ENCODE measurements at regions not wholly inside any gene's neighbourhood (a gene's known extent, or its start where the extent isn't known, plus 50 kb on each side); places are given as distances from the start of the nearest gene placed in this dataset.

GRCh38 chr12:84277986-84278385 lies 634.6 kb downstream of the SLC6A15 start:
- H3K4me1 ChIP-seq (ENCODE audit: control insufficient read depth in 2 of 2, insufficient read depth in 1 of 2, low read depth in 1 of 2, low read length in 2 of 2) = no peaks in the 10 kb centered on the region
- H3K23ac ChIP-seq (ENCODE audit: low read depth, low read length, poor library complexity) = no peak overlapping the region
- H4K8ac ChIP-seq (ENCODE audit: low read depth, low read length) = no peak overlapping the region
- no peak overlapping the region for H2AFZ ChIP-seq (ENCODE audit: low read length)
- peak overlapping the region; percentile 3 for H3K14ac ChIP-seq (ENCODE audit: low read length)
- no peak overlapping the region for H2BK12ac ChIP-seq (ENCODE audit: low read length)
- H3K4ac ChIP-seq (ENCODE audit: low read length) = no peak overlapping the region
- H3K79me1 ChIP-seq (ENCODE audit: low read depth, low read length) = no peaks in the 10 kb centered on the region
- no peaks in the 10 kb centered on the region for H3K27me3 ChIP-seq (ENCODE audit: control insufficient read depth in 3 of 3, insufficient read depth in 3 of 3, low read depth in 1 of 3, low read length in 3 of 3)
- no peak overlapping the region for H3K9ac ChIP-seq (ENCODE audit: low read depth, low read length, poor library complexity)
- no peak overlapping the region for H2BK15ac ChIP-seq (ENCODE audit: low read length)
- H2AK5ac ChIP-seq (ENCODE audit: low read depth, low read length) = no peak overlapping the region
- no CpG with 5 or more reads among the region's 2 CpGs for WGBS, 2 donors (ENCODE audit: extremely low coverage in 2 of 2, insufficient read length in 2 of 2, insufficient replicate concordance in 1 of 2)
- no peak for DNase-seq (ENCODE audit: low spot score)
- no peak overlapping the region for H3K4me2 ChIP-seq (ENCODE audit: insufficient read depth, low read length, poor library complexity, severe bottlenecking)
- no peaks in the 10 kb centered on the region for H3K9me3 ChIP-seq (replicated peaks in 1 of 2; ENCODE audit: control insufficient read depth in 2 of 2, insufficient read depth in 1 of 2, low read depth in 1 of 2, low read length in 2 of 2)
- no peak overlapping the region for H3K4me3 ChIP-seq (ENCODE audit: low read length in 2 of 2)
- H2BK120ac ChIP-seq (ENCODE audit: low read depth, low read length) = no peak overlapping the region
- no peak overlapping the region for H4K91ac ChIP-seq (ENCODE audit: low read depth, low read length, poor library complexity)
- H3K18ac ChIP-seq (ENCODE audit: low read length) = no peak overlapping the region
- H3K36me3 ChIP-seq (replicated peaks in 1 of 2; ENCODE audit: control insufficient read depth in 2 of 2, insufficient read depth in 2 of 2, low read length in 2 of 2) = no peaks in the 10 kb centered on the region
- no peak overlapping the region for H2BK5ac ChIP-seq (ENCODE audit: low read length)
- no peak overlapping the region for H3K27ac ChIP-seq (replicated peaks; ENCODE audit: low read length)

GRCh38 chr12:84276215-84276614 lies 636.4 kb downstream of the SLC6A15 start:
- Histone ChIP-seq H3K9ac (ENCODE audit: low read depth, low read length, poor library complexity) (no peak overlapping the region), H2BK120ac (ENCODE audit: low read depth, low read length) (no peak overlapping the region), H2BK12ac (ENCODE audit: low read length) (no peak overlapping the region), H3K4me3 (ENCODE audit: low read length in 2 of 2) (no peak overlapping the region), H3K18ac (ENCODE audit: low read length) (no peak overlapping the region), H3K27me3 (ENCODE audit: control insufficient read depth in 3 of 3, insufficient read depth in 3 of 3, low read depth in 1 of 3, low read length in 3 of 3) (no peaks in the 10 kb centered on the region), H3K79me1 (ENCODE audit: low read depth, low read length) (no peaks in the 10 kb centered on the region), H4K8ac (ENCODE audit: low read depth, low read length) (no peak overlapping the region), H3K4me1 (ENCODE audit: control insufficient read depth in 2 of 2, insufficient read depth in 1 of 2, low read depth in 1 of 2, low read length in 2 of 2) (no peaks in the 10 kb centered on the region), H3K36me3 (replicated peaks in 1 of 2; ENCODE audit: control insufficient read depth in 2 of 2, insufficient read depth in 2 of 2, low read length in 2 of 2) (no peaks in the 10 kb centered on the region), H4K91ac (ENCODE audit: low read depth, low read length, poor library complexity) (no peak overlapping the region), H2AFZ (ENCODE audit: low read length) (no peak overlapping the region), H3K27ac (replicated peaks; ENCODE audit: low read length) (no peak overlapping the region), H3K4ac (ENCODE audit: low read length) (no peak overlapping the region), H3K9me3 (replicated peaks in 1 of 2; ENCODE audit: control insufficient read depth in 2 of 2, insufficient read depth in 1 of 2, low read depth in 1 of 2, low read length in 2 of 2) (peaks cover 0 to under 1% of the 10 kb centered on the region in 2 donors), H3K14ac (ENCODE audit: low read length) (no peak overlapping the region), H2AK5ac (ENCODE audit: low read depth, low read length) (no peak overlapping the region), H2BK5ac (ENCODE audit: low read length) (no peak overlapping the region), H2BK15ac (ENCODE audit: low read length) (no peak overlapping the region), H3K4me2 (ENCODE audit: insufficient read depth, low read length, poor library complexity, severe bottlenecking) (no peak overlapping the region), H3K23ac (ENCODE audit: low read depth, low read length, poor library complexity) (no peak overlapping the region)
- no peak for DNase-seq (ENCODE audit: low spot score)
- no CpG with 5 or more reads among the region's 2 CpGs for WGBS, 2 donors (ENCODE audit: extremely low coverage in 2 of 2, insufficient read length in 2 of 2, insufficient replicate concordance in 1 of 2)

- Histone ChIP-seq H2BK120ac (ENCODE audit: low read depth, low read length) (no peak overlapping the region), H3K27me3 (ENCODE audit: control insufficient read depth in 3 of 3, insufficient read depth in 3 of 3, low read depth in 1 of 3, low read length in 3 of 3) (no peaks in the 10 kb centered on the region), H3K4ac (ENCODE audit: low read length) (no peak overlapping the region), H3K23ac (ENCODE audit: low read depth, low read length, poor library complexity) (no peak overlapping the region), H3K4me3 (ENCODE audit: low read length in 2 of 2) (no peak overlapping the region), H2AFZ (ENCODE audit: low read length) (no peak overlapping the region), H4K91ac (ENCODE audit: low read depth, low read length, poor library complexity) (no peak overlapping the region), H2BK12ac (ENCODE audit: low read length) (no peak overlapping the region), H3K36me3 (replicated peaks in 1 of 2; ENCODE audit: control insufficient read depth in 2 of 2, insufficient read depth in 2 of 2, low read length in 2 of 2) (no peaks in the 10 kb centered on the region), H3K18ac (ENCODE audit: low read length) (no peak overlapping the region), H3K4me1 (ENCODE audit: control insufficient read depth in 2 of 2, insufficient read depth in 1 of 2, low read depth in 1 of 2, low read length in 2 of 2) (no peaks in the 10 kb centered on the region), H2AK5ac (ENCODE audit: low read depth, low read length) (no peak overlapping the region), H4K8ac (ENCODE audit: low read depth, low read length) (no peak overlapping the region), H2BK5ac (ENCODE audit: low read length) (no peak overlapping the region), H3K9ac (ENCODE audit: low read depth, low read length, poor library complexity) (no peak overlapping the region), H3K79me1 (ENCODE audit: low read depth, low read length) (no peaks in the 10 kb centered on the region), H3K27ac (replicated peaks; ENCODE audit: low read length) (no peak overlapping the region), H3K14ac (ENCODE audit: low read length) (no peak overlapping the region), H3K9me3 (replicated peaks in 1 of 2; ENCODE audit: control insufficient read depth in 2 of 2, insufficient read depth in 1 of 2, low read depth in 1 of 2, low read length in 2 of 2) (peaks cover 0 to 2% of the 10 kb centered on the region in 2 donors), H3K4me2 (ENCODE audit: insufficient read depth, low read length, poor library complexity, severe bottlenecking) (no peak overlapping the region), H2BK15ac (ENCODE audit: low read length) (no peak overlapping the region)
- no CpG with 5 or more reads among the region's 3 CpGs for WGBS, 2 donors (ENCODE audit: extremely low coverage in 2 of 2, insufficient read length in 2 of 2, insufficient replicate concordance in 1 of 2)
- no peak for DNase-seq (ENCODE audit: low spot score)
These were observed 640.3 kb downstream of the SLC6A15 start for GRCh38 chr12:84272324-84272723.

GRCh38 chr12:84270470-84271140 lies 642.0 kb downstream of the SLC6A15 start:
- H2BK120ac ChIP-seq (ENCODE audit: low read depth, low read length) = no peak overlapping the region
- H3K36me3 ChIP-seq (replicated peaks in 1 of 2; ENCODE audit: control insufficient read depth in 2 of 2, insufficient read depth in 2 of 2, low read length in 2 of 2) = no peaks in the 10 kb centered on the region
- H2BK15ac ChIP-seq (ENCODE audit: low read length) = no peak overlapping the region
- H3K4me3 ChIP-seq (ENCODE audit: low read length in 2 of 2) = no peak overlapping the region
- H3K23ac ChIP-seq (ENCODE audit: low read depth, low read length, poor library complexity) = no peak overlapping the region
- H2AK5ac ChIP-seq (ENCODE audit: low read depth, low read length) = no peak overlapping the region
- H2AFZ ChIP-seq (ENCODE audit: low read length) = peak overlapping the region; percentile 10
- H3K4ac ChIP-seq (ENCODE audit: low read length) = no peak overlapping the region
- H2BK5ac ChIP-seq (ENCODE audit: low read length) = no peak overlapping the region
- no peak overlapping the region for H3K27ac ChIP-seq (replicated peaks; ENCODE audit: low read length)
- DNase-seq (ENCODE audit: low spot score) = no peak
- peaks cover 0 to 2% of the 10 kb centered on the region in 2 donors for H3K9me3 ChIP-seq (replicated peaks in 1 of 2; ENCODE audit: control insufficient read depth in 2 of 2, insufficient read depth in 1 of 2, low read depth in 1 of 2, low read length in 2 of 2)
- no peak overlapping the region for H3K18ac ChIP-seq (ENCODE audit: low read length)
- WGBS, 2 donors (ENCODE audit: extremely low coverage in 2 of 2, insufficient read length in 2 of 2, insufficient replicate concordance in 1 of 2) = no CpG with 5 or more reads among the region's 8 CpGs
- H3K14ac ChIP-seq (ENCODE audit: low read length) = no peak overlapping the region
- H4K8ac ChIP-seq (ENCODE audit: low read depth, low read length) = no peak overlapping the region
- no peak overlapping the region for H4K91ac ChIP-seq (ENCODE audit: low read depth, low read length, poor library complexity)
- H3K9ac ChIP-seq (ENCODE audit: low read depth, low read length, poor library complexity) = no peak overlapping the region
- H3K27me3 ChIP-seq (ENCODE audit: control insufficient read depth in 3 of 3, insufficient read depth in 3 of 3, low read depth in 1 of 3, low read length in 3 of 3) = no peaks in the 10 kb centered on the region
- no peak overlapping the region for H3K4me2 ChIP-seq (ENCODE audit: insufficient read depth, low read length, poor library complexity, severe bottlenecking)
- no peak overlapping the region for H2BK12ac ChIP-seq (ENCODE audit: low read length)
- no peaks in the 10 kb centered on the region for H3K4me1 ChIP-seq (ENCODE audit: control insufficient read depth in 2 of 2, insufficient read depth in 1 of 2, low read depth in 1 of 2, low read length in 2 of 2)
- no peaks in the 10 kb centered on the region for H3K79me1 ChIP-seq (ENCODE audit: low read depth, low read length)

Data from neuronal stem cell (in vitro differentiated cells).